ENCODE measurements at regions not wholly inside any gene's neighbourhood (a gene's known extent, or its start where the extent isn't known, plus 50 kb on each side); places are given as distances from the start of the nearest gene placed in this dataset.
"Not testable (repeated sequence)": the region's sequence is repeated elsewhere in the genome, so short reads cannot be mapped to it uniquely, and the experiment has no call there.

GRCh38 chr2:175253871-175254270 lies 72.4 kb upstream of the ATP5MC3 start:
- no peak for DNase-seq (ENCODE audit: low read depth)
- no peak overlapping the region for H3K4me3 ChIP-seq (ENCODE audit: low read depth, low read length)
- TF ChIP-seq CTCF (IDR thresholded peaks at IDR 0.05; ENCODE audit: insufficient read depth, low read length) = no peak

GRCh38 chr2:175251425-175252041 lies 70.0 kb upstream of the ATP5MC3 start:
- peak; percentile 64 for DNase-seq (ENCODE audit: low read depth)
- TF ChIP-seq CTCF (IDR thresholded peaks at IDR 0.05; ENCODE audit: insufficient read depth, low read length) = peak; percentile 64
- no peak overlapping the region for H3K4me3 ChIP-seq (ENCODE audit: low read depth, low read length)

GRCh38 chr2:175247159-175247558 lies 65.6 kb upstream of the ATP5MC3 start:
- H3K4me3 ChIP-seq (ENCODE audit: low read depth, low read length) = no peak overlapping the region
- DNase-seq (ENCODE audit: low read depth) = peak; percentile 63
- no peak for TF ChIP-seq CTCF (IDR thresholded peaks at IDR 0.05; ENCODE audit: insufficient read depth, low read length)

- TF ChIP-seq CTCF (IDR thresholded peaks at IDR 0.05; ENCODE audit: insufficient read depth, low read length) = no peak
- no peak overlapping the region for H3K4me3 ChIP-seq (ENCODE audit: low read depth, low read length)
- no peak for DNase-seq (ENCODE audit: low read depth)
Observed at GRCh38 chr2:175244697-175245096, 63.2 kb upstream of the ATP5MC3 start.

GRCh38 chr2:175241691-175242090 lies 60.2 kb upstream of the ATP5MC3 start:
- TF ChIP-seq CTCF (IDR thresholded peaks at IDR 0.05; ENCODE audit: insufficient read depth, low read length) = no peak

GRCh38 chr2:175240033-175240432 lies 58.5 kb upstream of the ATP5MC3 start:
- not testable (repeated sequence) for H3K4me3 ChIP-seq (ENCODE audit: low read depth, low read length); DNase-seq (ENCODE audit: low read depth)

More at GRCh38 chr2:175241691-175242090, 60.2 kb upstream of the ATP5MC3 start:
- H3K4me3 ChIP-seq (ENCODE audit: low read depth, low read length) = no peak overlapping the region
- no peak for DNase-seq (ENCODE audit: low read depth)

GRCh38 chr2:175236930-175237329 lies 55.4 kb upstream of the ATP5MC3 start:
- H3K4me3 ChIP-seq (ENCODE audit: low read depth, low read length) = no peak overlapping the region
- TF ChIP-seq CTCF (IDR thresholded peaks at IDR 0.05; ENCODE audit: insufficient read depth, low read length) = no peak
- no peak for DNase-seq (ENCODE audit: low read depth)

Measured in fibroblast of the aortic adventitia (primary cell).